ENCODE measurements at regions not wholly inside any gene's neighbourhood (a gene's known extent, or its start where the extent isn't known, plus 50 kb on each side); places are given as distances from the start of the nearest gene placed in this dataset.

DNA sequence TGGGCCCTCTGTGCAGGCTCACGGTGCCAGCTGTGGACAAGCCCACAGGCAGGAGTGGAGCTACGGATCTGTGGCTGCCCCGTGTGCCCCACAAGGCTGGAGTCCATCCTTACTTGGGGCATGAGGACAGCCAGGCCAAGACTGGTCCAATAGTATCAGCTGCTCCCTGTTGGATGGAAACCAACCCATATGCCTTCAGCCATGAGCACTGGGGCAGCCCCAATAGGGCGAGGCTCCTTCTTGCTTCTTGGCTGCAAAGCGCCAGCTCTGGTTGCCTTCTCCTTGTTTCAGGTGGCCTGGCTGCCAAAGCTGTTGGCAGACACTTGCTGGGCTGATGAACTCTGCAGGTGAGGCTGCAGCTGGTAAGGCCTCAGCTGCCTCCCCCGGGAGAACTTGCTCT lies 188.0 kb downstream of the ENGASE start:
- Histone ChIP-seq H3K27me3 (ENCODE audit: control insufficient read depth in 1 of 2, insufficient read depth in 2 of 2, low read length in 2 of 2) (peaks cover 3 to 11% of the 10 kb centered on the region in 2 donors), H3K36me3 (ENCODE audit: control insufficient read depth in 1 of 2, insufficient read depth in 2 of 2, low read length in 2 of 2) (no peaks in the 10 kb centered on the region), H3K9me3 (ENCODE audit: control insufficient read depth in 1 of 2, low read length in 2 of 2) (no peaks in the 10 kb centered on the region)

DNA sequence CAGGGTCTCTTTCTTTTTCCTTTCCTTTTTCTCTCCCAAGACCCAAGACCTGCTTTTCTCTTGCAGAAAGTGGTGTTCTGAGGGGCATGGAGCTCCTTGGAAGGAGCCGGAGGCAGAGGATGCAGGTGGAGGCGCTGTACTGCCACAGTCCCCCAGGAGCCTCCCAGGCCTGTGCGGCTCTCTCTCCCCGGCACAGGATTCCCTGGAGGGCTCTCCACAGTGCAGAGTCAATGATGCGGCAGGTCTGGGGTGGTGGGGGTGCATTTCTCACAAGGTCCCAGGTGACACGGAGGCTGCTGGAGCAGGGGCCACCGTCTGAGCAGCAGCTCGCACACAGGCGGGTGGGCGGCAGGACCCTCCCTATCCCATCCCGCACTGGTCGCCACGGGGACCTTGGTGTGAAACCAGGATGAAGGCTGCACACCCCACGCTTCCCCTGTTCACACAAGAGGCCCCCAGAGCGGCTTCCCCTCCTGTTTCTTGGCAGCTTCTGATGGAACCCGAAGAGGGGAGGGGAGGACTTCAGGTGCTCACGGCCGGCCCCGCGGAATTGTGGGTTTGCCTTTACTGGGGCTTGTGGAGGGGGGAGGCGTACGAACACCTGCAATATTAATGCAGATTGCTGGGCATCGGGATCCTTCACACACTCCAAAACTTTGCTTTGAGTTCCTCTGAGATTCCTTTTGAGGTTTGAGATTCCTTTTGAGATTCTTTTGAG lies 186.9 kb downstream of the ENGASE start:
- peaks cover 3 to 11% of the 10 kb centered on the region in 2 donors for H3K27me3 ChIP-seq (ENCODE audit: control insufficient read depth in 1 of 2, insufficient read depth in 2 of 2, low read length in 2 of 2)

More for the DNA sequence above, 188.0 kb downstream of the ENGASE start:
- Histone ChIP-seq H3K27ac (ENCODE audit: low read depth, low read length) (no peak overlapping the region), H3K9ac (ENCODE audit: low read depth in 1 of 2, low read length in 2 of 2) (no peak overlapping the region), H3K4me3 (ENCODE audit: low read depth in 1 of 2, low read length in 2 of 2) (no peak overlapping the region), H3K4me1 (ENCODE audit: control insufficient read depth in 1 of 2, insufficient read depth in 2 of 2, low read length in 2 of 2) (no peaks in the 10 kb centered on the region)

DNA sequence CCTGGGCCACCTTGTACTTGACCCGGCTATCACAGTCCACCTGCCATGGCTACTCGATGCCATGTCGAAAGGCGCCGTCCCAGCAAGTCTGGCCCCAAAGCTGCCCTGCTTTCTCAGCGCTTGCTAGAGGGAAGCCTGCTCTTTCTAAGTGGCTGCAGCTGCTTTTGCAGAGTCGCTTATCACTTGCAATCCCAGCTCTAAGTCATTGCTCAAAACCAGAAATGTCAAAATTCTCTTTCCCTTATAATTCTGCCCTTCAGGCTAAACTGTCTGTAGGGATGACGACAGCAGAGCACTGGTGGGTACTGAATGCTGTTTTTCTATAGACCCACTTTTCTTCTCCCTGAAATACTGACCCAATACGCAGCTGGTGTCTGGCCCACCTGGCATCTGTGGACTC lies 184.2 kb downstream of the ENGASE start:
- Histone ChIP-seq H3K4me1 (ENCODE audit: control insufficient read depth in 1 of 2, insufficient read depth in 2 of 2, low read length in 2 of 2) (no peaks in the 10 kb centered on the region), H3K27me3 (ENCODE audit: control insufficient read depth in 1 of 2, insufficient read depth in 2 of 2, low read length in 2 of 2) (peaks cover 3 to 4% of the 10 kb centered on the region in 2 donors), H3K4me3 (ENCODE audit: low read depth in 1 of 2, low read length in 2 of 2) (no peak overlapping the region)

More for the DNA sequence above, 186.9 kb downstream of the ENGASE start:
- no peaks in the 10 kb centered on the region for H3K4me1 ChIP-seq (ENCODE audit: control insufficient read depth in 1 of 2, insufficient read depth in 2 of 2, low read length in 2 of 2)
- H3K9ac ChIP-seq (ENCODE audit: low read depth in 1 of 2, low read length in 2 of 2) = no peak overlapping the region
- no peaks in the 10 kb centered on the region for H3K36me3 ChIP-seq (ENCODE audit: control insufficient read depth in 1 of 2, insufficient read depth in 2 of 2, low read length in 2 of 2)
- no peak overlapping the region for H3K27ac ChIP-seq (ENCODE audit: low read depth, low read length)
- no peak overlapping the region for H3K4me3 ChIP-seq (ENCODE audit: low read depth in 1 of 2, low read length in 2 of 2)
- H3K9me3 ChIP-seq (ENCODE audit: control insufficient read depth in 1 of 2, low read length in 2 of 2) = no peaks in the 10 kb centered on the region

DNA sequence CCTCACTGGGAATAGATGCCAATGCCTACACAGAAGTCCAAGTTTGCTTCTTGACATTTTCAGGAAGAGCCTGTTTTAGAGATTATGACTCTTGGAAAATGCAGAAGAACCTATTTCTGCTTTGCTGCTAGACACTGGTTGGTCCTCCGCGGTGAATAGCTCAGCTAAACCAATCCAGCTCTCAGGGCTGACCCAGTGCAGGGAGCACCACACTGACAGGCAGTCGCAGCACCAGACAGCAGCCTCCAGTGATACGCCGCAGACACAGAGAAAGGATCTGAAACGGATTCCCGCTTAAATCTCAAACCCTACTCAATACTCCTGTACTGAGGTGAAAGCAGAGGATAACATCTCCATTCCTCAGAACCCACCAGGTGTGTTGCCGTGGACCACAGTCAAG lies 183.4 kb downstream of the ENGASE start:
- H3K27me3 ChIP-seq (ENCODE audit: control insufficient read depth in 1 of 2, insufficient read depth in 2 of 2, low read length in 2 of 2) = peaks cover 3 to 4% of the 10 kb centered on the region in 2 donors
- H3K4me3 ChIP-seq (ENCODE audit: low read depth in 1 of 2, low read length in 2 of 2) = no peak overlapping the region
- no peaks in the 10 kb centered on the region for H3K4me1 ChIP-seq (ENCODE audit: control insufficient read depth in 1 of 2, insufficient read depth in 2 of 2, low read length in 2 of 2)
- no peaks in the 10 kb centered on the region for H3K36me3 ChIP-seq (ENCODE audit: control insufficient read depth in 1 of 2, insufficient read depth in 2 of 2, low read length in 2 of 2)
- no peak overlapping the region for H3K9ac ChIP-seq (ENCODE audit: low read depth in 1 of 2, low read length in 2 of 2)
- H3K9me3 ChIP-seq (ENCODE audit: control insufficient read depth in 1 of 2, low read length in 2 of 2) = no peaks in the 10 kb centered on the region
- no peak overlapping the region for H3K27ac ChIP-seq (ENCODE audit: low read depth, low read length)

More for the DNA sequence above, 184.2 kb downstream of the ENGASE start:
- no peak overlapping the region for H3K9ac ChIP-seq (ENCODE audit: low read depth in 1 of 2, low read length in 2 of 2)
- no peaks in the 10 kb centered on the region for H3K36me3 ChIP-seq (ENCODE audit: control insufficient read depth in 1 of 2, insufficient read depth in 2 of 2, low read length in 2 of 2)
- H3K27ac ChIP-seq (ENCODE audit: low read depth, low read length) = no peak overlapping the region
- no peaks in the 10 kb centered on the region for H3K9me3 ChIP-seq (ENCODE audit: control insufficient read depth in 1 of 2, low read length in 2 of 2)

DNA sequence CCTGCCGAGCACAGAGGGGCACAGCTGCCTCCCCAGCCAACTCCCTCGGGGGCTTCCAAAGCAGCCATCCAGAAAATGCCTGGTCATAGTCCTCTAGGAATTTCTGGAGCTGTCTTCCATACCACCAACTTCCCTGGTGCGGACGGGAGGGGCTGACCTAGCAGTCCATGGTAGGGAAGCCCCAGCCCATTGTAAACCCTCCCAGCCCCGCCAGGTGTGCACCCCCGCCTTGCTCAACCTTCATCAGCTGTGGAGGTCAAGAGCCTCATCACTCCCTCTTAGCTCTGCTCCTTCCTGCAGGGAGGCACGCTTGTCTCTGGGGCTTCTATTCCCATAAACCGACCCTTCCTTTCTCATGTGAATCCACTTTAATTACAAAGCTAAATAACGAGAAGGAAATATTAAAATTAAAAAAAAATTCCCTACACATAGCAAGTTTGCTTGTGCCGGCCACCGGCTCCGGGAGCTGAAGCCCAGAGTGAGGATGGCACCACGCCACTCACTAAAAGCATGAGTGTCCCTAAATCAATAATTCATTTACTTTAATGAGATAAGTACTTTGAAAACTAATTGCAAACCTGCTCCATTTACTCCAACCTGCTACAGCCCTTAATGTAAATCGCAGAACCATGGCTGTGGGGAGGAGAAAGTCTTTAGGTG lies 181.4 kb downstream of the ENGASE start:
- peaks cover 3 to 4% of the 10 kb centered on the region in 2 donors for H3K27me3 ChIP-seq (ENCODE audit: control insufficient read depth in 1 of 2, insufficient read depth in 2 of 2, low read length in 2 of 2)
- H3K9ac ChIP-seq (ENCODE audit: low read depth in 1 of 2, low read length in 2 of 2) = no peak overlapping the region
- H3K9me3 ChIP-seq (ENCODE audit: control insufficient read depth in 1 of 2, low read length in 2 of 2) = no peaks in the 10 kb centered on the region
- H3K4me3 ChIP-seq (ENCODE audit: low read depth in 1 of 2, low read length in 2 of 2) = no peak overlapping the region
- H3K27ac ChIP-seq (ENCODE audit: low read depth, low read length) = no peak overlapping the region
- no peaks in the 10 kb centered on the region for H3K36me3 ChIP-seq (ENCODE audit: control insufficient read depth in 1 of 2, insufficient read depth in 2 of 2, low read length in 2 of 2)
- H3K4me1 ChIP-seq (ENCODE audit: control insufficient read depth in 1 of 2, insufficient read depth in 2 of 2, low read length in 2 of 2) = no peaks in the 10 kb centered on the region

DNA sequence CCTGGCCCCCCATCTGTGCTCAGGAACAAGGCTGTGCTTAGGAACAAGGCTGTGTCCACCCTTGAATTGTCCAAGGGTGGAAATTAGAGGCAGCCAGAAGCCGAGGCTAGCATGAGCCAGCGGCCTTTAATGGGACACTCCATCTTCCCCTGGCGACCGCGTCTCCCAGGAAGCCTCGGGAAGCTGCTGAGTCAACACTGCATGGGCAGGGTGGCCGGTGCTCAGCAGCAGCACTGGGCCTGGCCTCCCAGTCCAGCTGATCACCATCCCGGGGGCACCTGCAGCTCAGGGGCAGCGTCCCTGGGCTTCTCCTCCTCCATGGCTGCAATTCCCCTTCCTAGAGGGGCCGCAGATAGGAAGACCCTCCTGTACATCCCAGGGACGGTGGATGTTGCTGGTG lies 180.8 kb downstream of the ENGASE start:
- Histone ChIP-seq H3K27me3 (ENCODE audit: control insufficient read depth in 1 of 2, insufficient read depth in 2 of 2, low read length in 2 of 2) (peaks cover 3 to 4% of the 10 kb centered on the region in 2 donors), H3K27ac (ENCODE audit: low read depth, low read length) (no peak overlapping the region), H3K9ac (ENCODE audit: low read depth in 1 of 2, low read length in 2 of 2) (no peak overlapping the region), H3K9me3 (ENCODE audit: control insufficient read depth in 1 of 2, low read length in 2 of 2) (no peaks in the 10 kb centered on the region), H3K4me1 (ENCODE audit: control insufficient read depth in 1 of 2, insufficient read depth in 2 of 2, low read length in 2 of 2) (no peaks in the 10 kb centered on the region), H3K36me3 (ENCODE audit: control insufficient read depth in 1 of 2, insufficient read depth in 2 of 2, low read length in 2 of 2) (no peaks in the 10 kb centered on the region), H3K4me3 (ENCODE audit: low read depth in 1 of 2, low read length in 2 of 2) (no peak overlapping the region)

DNA sequence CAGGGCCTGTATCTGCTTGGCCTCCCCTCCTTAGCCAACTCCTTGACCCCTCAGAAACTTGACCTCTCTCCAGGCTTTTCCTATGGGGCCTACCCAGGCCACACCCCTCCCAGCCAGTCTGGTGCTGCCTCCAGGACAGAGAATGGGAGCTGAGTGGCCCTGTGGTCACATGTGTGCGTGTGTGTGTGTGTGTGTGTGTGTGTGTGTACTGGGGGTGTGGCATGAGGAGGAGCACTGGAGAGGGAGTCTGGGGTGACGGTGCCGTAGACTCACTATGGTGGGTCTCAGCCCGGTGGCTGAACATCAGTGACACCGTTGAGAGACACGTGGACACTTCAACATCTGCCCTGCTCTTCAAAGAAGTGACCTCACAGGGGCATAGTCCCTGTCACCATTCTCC lies 180.4 kb downstream of the ENGASE start:
- Histone ChIP-seq H3K27me3 (ENCODE audit: control insufficient read depth in 1 of 2, insufficient read depth in 2 of 2, low read length in 2 of 2) (peaks cover 3 to 4% of the 10 kb centered on the region in 2 donors), H3K4me1 (ENCODE audit: control insufficient read depth in 1 of 2, insufficient read depth in 2 of 2, low read length in 2 of 2) (no peaks in the 10 kb centered on the region), H3K27ac (ENCODE audit: low read depth, low read length) (no peak overlapping the region), H3K9ac (ENCODE audit: low read depth in 1 of 2, low read length in 2 of 2) (no peak overlapping the region), H3K4me3 (ENCODE audit: low read depth in 1 of 2, low read length in 2 of 2) (no peak overlapping the region), H3K36me3 (ENCODE audit: control insufficient read depth in 1 of 2, insufficient read depth in 2 of 2, low read length in 2 of 2) (no peaks in the 10 kb centered on the region), H3K9me3 (ENCODE audit: control insufficient read depth in 1 of 2, low read length in 2 of 2) (no peaks in the 10 kb centered on the region)

DNA sequence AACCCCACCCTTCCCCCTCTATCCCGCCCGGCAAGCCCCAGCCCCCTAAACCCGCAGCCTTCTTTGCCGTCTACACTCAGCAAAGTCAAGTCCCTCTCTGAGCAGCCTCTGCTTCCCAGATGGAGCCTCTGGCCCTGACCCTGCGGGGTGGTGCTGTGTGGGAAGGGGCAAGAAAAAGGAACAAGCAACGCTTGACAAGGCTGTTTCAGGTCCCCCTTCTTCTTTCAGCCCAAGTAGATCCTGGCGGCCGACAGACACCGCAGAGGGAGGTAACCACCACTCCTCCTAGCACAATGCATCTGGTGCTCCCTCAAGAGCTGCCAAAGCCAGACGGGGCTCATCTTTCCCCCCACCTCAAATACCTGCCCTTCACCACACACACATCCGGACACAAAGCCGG lies 178.3 kb downstream of the ENGASE start:
- Histone ChIP-seq H3K27me3 (ENCODE audit: control insufficient read depth in 1 of 2, insufficient read depth in 2 of 2, low read length in 2 of 2) (no peaks in the 10 kb centered on the region), H3K27ac (ENCODE audit: low read depth, low read length) (no peak overlapping the region), H3K9me3 (ENCODE audit: control insufficient read depth in 1 of 2, low read length in 2 of 2) (no peaks in the 10 kb centered on the region), H3K4me3 (ENCODE audit: low read depth in 1 of 2, low read length in 2 of 2) (no peak overlapping the region), H3K9ac (ENCODE audit: low read depth in 1 of 2, low read length in 2 of 2) (no peak overlapping the region), H3K36me3 (ENCODE audit: control insufficient read depth in 1 of 2, insufficient read depth in 2 of 2, low read length in 2 of 2) (no peaks in the 10 kb centered on the region), H3K4me1 (ENCODE audit: control insufficient read depth in 1 of 2, insufficient read depth in 2 of 2, low read length in 2 of 2) (no peaks in the 10 kb centered on the region)

DNA sequence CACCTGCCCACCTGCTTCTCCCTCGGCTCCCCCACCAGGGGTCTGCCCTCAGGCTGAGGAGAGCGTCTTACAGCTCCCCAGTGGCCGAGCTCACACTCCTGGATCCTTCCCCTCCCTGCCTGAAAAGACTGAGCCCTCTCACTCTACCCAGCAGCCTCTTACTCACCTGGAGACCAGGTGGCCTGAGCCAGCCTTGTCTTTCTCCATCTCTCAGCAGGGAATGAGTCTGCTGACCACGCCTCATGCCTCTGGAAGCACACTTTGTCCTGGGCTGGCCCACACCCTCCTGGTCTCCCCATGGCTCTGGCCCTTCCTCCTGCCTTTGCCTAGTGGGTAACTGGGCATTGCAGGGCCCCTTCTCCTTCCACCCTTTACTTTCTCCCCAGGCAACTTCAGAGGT lies 177.2 kb downstream of the ENGASE start:
- no peaks in the 10 kb centered on the region for H3K9me3 ChIP-seq (ENCODE audit: control insufficient read depth in 1 of 2, low read length in 2 of 2)
- no peaks in the 10 kb centered on the region for H3K4me1 ChIP-seq (ENCODE audit: control insufficient read depth in 1 of 2, insufficient read depth in 2 of 2, low read length in 2 of 2)
- no peak overlapping the region for H3K4me3 ChIP-seq (ENCODE audit: low read depth in 1 of 2, low read length in 2 of 2)
- H3K27me3 ChIP-seq (ENCODE audit: control insufficient read depth in 1 of 2, insufficient read depth in 2 of 2, low read length in 2 of 2) = no peaks in the 10 kb centered on the region
- no peak overlapping the region for H3K27ac ChIP-seq (ENCODE audit: low read depth, low read length)
- no peak overlapping the region for H3K9ac ChIP-seq (ENCODE audit: low read depth in 1 of 2, low read length in 2 of 2)
- H3K36me3 ChIP-seq (ENCODE audit: control insufficient read depth in 1 of 2, insufficient read depth in 2 of 2, low read length in 2 of 2) = no peaks in the 10 kb centered on the region

DNA sequence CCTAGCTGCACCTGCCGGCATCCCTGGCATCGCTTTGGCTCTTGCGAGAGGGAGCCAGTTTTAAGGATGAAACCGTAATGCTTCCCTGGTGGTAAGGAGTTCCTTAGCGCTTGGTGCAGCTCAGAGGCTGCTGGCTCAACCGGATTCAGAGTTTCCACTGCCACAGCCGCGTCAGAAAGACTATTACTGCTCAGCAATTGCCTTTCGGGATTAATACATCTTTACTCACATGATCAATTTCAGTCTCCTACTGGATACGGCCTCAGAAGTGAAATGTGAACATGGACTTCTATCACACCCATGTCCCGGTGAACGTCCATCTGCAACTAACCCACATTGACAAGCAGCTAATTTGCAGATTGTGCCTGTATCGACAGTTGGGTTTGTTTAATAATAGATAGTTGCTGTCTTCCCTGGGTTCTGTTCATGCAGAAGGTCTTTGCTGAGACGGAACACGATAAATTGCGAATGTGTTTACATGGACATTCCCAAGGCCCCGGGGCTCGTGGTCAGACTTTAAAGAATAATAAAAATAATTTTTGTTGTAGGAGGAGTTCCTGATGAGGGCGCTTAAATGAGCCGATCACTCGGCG lies 175.4 kb downstream of the ENGASE start:
- no peaks in the 10 kb centered on the region for H3K27me3 ChIP-seq (ENCODE audit: control insufficient read depth in 1 of 2, insufficient read depth in 2 of 2, low read length in 2 of 2)

More for the DNA sequence above, 175.4 kb downstream of the ENGASE start:
- Histone ChIP-seq H3K4me1 (ENCODE audit: control insufficient read depth in 1 of 2, insufficient read depth in 2 of 2, low read length in 2 of 2) (no peaks in the 10 kb centered on the region), H3K4me3 (ENCODE audit: low read depth in 1 of 2, low read length in 2 of 2) (no peak overlapping the region), H3K9me3 (ENCODE audit: control insufficient read depth in 1 of 2, low read length in 2 of 2) (no peaks in the 10 kb centered on the region), H3K9ac (ENCODE audit: low read depth in 1 of 2, low read length in 2 of 2) (no peak overlapping the region), H3K27ac (ENCODE audit: low read depth, low read length) (no peak overlapping the region), H3K36me3 (ENCODE audit: control insufficient read depth in 1 of 2, insufficient read depth in 2 of 2, low read length in 2 of 2) (no peaks in the 10 kb centered on the region)

Measured in duodenal mucosa (tissue), 2 donors.